A673 (cell line): ENCODE measurements at regions not wholly inside any gene's neighbourhood (a gene's known extent, or its start where the extent isn't known, plus 50 kb on each side); places are given as distances from the start of the nearest gene placed in this dataset.

Source experiments
- BruUV-seq: library from RNA; stranded (reverse); fragments of 400-500 nt; replicated peaks from 2 replicates; lab custom pipeline; 2021; lab: Mats Ljungman, UMichigan
- CTCF ChIA-PET: fragments of 300-600 bp; sonication (Branson Sonifier 250); formaldehyde crosslinking; loops from one replicate; lab custom pipeline; 2022; ENCODE audit warnings: antibody characterized with exemption; lab: Charles Lee
- POLR2A ChIA-PET: fragments of 300-600 bp; sonication (Branson Sonifier 250); formaldehyde crosslinking; loops from one replicate; lab custom pipeline; 2022; ENCODE audit warnings: antibody characterized with exemption; ENCODE audit not compliant: low non-redundant PET; lab: Charles Lee
- DNase-seq: peaks from one replicate; pipeline ENCODE4 v3.0.0-alpha.2; 2015; ENCODE audit warnings: low spot score
- H3K27ac ChIP-seq: fragments of 200-600 bp; sonication (generic); 2 replicates; pipeline ENCODE4 v1.5.1; 2016; ENCODE audit warnings: mixed run types, low read depth, mild to moderate bottlenecking, mixed read lengths, antibody characterized with exemption, low read length; ENCODE audit not compliant: poor library complexity, severe bottlenecking
- H3K27me3 ChIP-seq: fragments of 200-600 bp; sonication (generic); replicated peaks from 2 replicates; pipeline ENCODE4 v1.6.1; 2017; ENCODE audit warnings: mixed run types, low read depth, mild to moderate bottlenecking, mixed read lengths, antibody characterized with exemption, low read length; ENCODE audit not compliant: insufficient read depth, poor library complexity
- H3K36me3 ChIP-seq: fragments of 200-600 bp; sonication (generic); 2 replicates; pipeline ENCODE4 v1.6.1; 2016; ENCODE audit warnings: mixed run types, mild to moderate bottlenecking, mixed read lengths, antibody characterized with exemption, low read length; ENCODE audit not compliant: insufficient read depth, poor library complexity, severe bottlenecking
- H3K4me1 ChIP-seq: fragments of 200-600 bp; sonication (generic); 2 replicates; pipeline ENCODE4 v1.6.1; 2017; ENCODE audit warnings: mixed run types, mild to moderate bottlenecking, mixed read lengths, antibody characterized with exemption, low read length; ENCODE audit not compliant: insufficient read depth, poor library complexity, severe bottlenecking
- H3K4me3 ChIP-seq: fragments of 200-600 bp; sonication (generic); 2 replicates; pipeline ENCODE4 v1.5.1; 2016; ENCODE audit warnings: low read depth, mixed run types, mild to moderate bottlenecking, mixed read lengths, low read length; ENCODE audit not compliant: poor library complexity, severe bottlenecking
- H3K9me3 ChIP-seq: fragments of 200-600 bp; sonication (generic); 2 replicates; pipeline ENCODE4 v1.6.1; 2016; ENCODE audit warnings: mixed run types, low read depth, mild to moderate bottlenecking, mixed read lengths, antibody characterized with exemption, low read length; ENCODE audit not compliant: poor library complexity, severe bottlenecking
- CTCF ChIP-seq: fragments of 300-800, 200-600 bp; sonication (generic); conservative IDR thresholded peaks from 2 replicates; pipeline ENCODE4 v1.5.1; 2017; ENCODE audit warnings: low read depth, mild to moderate bottlenecking, antibody characterized with exemption, low read length, moderate library complexity, mixed read lengths
- EZH2 ChIP-seq: fragments of 200-600 bp; sonication (generic); IDR thresholded peaks from 2 replicates; pipeline ENCODE4 v1.6.1; 2017; ENCODE audit warnings: borderline replicate concordance, low read depth, mild to moderate bottlenecking, mixed read lengths, antibody characterized with exemption, low read length; ENCODE audit not compliant: poor library complexity, severe bottlenecking
- intact Hi-C: fragments of 100-400 bp; cut with micrococcal nuclease; formaldehyde crosslinking; loops from one replicate; pipeline ENCODE4 v1.10.0; 2022; ENCODE audit not compliant: unreplicated experiment

DNA sequence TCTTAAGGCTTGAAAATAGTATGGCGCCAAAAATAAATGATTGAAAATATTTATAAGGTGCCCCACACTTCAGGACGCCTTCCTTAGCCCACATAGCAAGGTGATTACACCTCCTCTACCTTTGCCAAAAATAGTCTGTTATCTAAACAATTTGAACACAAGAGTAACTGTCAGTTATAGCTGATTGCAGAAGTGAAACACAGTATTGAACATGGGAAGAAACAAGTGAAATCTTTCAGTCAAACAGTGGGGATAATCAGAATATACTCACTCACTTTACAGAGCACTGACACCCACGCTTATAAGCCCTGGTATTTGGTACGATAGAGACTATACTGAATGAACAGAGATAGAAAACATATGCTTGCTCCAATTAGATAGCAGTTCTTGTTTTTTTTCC, 203.1 kb downstream of the RAB38 start:
- intact Hi-C loops: no loop called here
- Histone ChIP-seq H3K27ac (no peak overlapping the region), H3K4me3 (no peak overlapping the region), H3K27me3 (no peaks in the 10 kb centered on the region), H3K36me3 (no peaks in the 10 kb centered on the region), H3K4me1 (no peaks in the 10 kb centered on the region), H3K9me3 (no peaks in the 10 kb centered on the region)
- POLR2A ChIA-PET: no interaction called here
- DNase-seq: no peak
- no peak for TF ChIP-seq CTCF
- no peak for TF ChIP-seq EZH2
- CTCF ChIA-PET: no interaction called here
- no TSS peak for BruUV-seq

DNA sequence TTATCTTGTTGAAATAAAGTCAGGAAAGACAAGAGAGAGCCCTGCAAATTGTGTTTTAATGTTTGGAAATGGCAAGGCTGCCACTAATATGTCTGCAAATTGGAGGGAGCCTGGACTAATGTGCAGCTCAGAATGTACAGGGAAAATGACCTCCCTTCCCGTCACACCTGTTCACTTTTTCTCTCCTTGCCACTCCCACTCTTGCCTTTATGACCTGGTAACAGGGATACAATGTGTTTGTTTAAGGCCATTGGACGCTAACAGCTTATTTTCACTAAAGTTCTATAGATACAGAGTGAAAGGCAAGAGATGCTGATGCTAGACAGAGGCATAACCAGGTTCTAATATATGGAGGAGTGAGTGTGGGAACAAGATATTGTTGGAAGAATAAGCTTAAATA, 203.9 kb downstream of the RAB38 start:
- intact Hi-C loops: no loop called here
- no peak overlapping the region for H3K27ac ChIP-seq
- POLR2A ChIA-PET: no interaction called here
- no peak for DNase-seq
- no peak for TF ChIP-seq EZH2
- no peak for TF ChIP-seq CTCF
- H3K4me3 ChIP-seq: no peak overlapping the region
- no peaks in the 10 kb centered on the region for H3K9me3 ChIP-seq
- no peaks in the 10 kb centered on the region for H3K27me3 ChIP-seq
- no TSS peak for BruUV-seq
- no peaks in the 10 kb centered on the region for H3K36me3 ChIP-seq
- H3K4me1 ChIP-seq: no peaks in the 10 kb centered on the region
- CTCF ChIA-PET: no interaction called here

DNA sequence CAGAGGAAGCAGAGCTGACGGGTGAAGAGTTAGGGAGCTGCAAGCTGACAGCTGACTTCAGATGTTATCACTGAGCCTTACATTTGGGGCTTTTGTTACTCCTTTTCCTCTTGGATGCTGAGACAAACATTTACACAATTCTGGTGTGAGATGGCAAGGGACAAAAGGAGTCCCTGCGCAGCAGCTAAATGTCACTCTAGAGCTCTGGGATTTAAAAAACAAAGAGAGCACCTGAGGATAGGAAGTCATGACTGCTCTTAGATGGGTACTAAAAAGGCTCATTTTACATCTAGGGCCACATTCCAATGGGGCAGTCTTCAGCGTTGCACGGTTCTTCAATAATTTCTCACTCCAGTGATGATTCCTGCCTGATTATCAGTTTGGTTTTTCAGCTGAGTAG, 204.5 kb downstream of the RAB38 start:
- CTCF ChIA-PET: no interaction called here
- no peak for DNase-seq

More for the DNA sequence above, 204.5 kb downstream of the RAB38 start:
- TF ChIP-seq CTCF: no peak
- TF ChIP-seq EZH2: no peak
- Histone ChIP-seq H3K9me3 (no peaks in the 10 kb centered on the region), H3K27ac (no peak overlapping the region), H3K4me3 (no peak overlapping the region), H3K36me3 (no peaks in the 10 kb centered on the region), H3K27me3 (no peaks in the 10 kb centered on the region), H3K4me1 (no peaks in the 10 kb centered on the region)
- POLR2A ChIA-PET: no interaction called here
- intact Hi-C loops: no loop called here
- no TSS peak for BruUV-seq
